ENCODE measurements at regions not wholly inside any gene's neighbourhood (a gene's known extent, or its start where the extent isn't known, plus 50 kb on each side); places are given as distances from the start of the nearest gene placed in this dataset.
A peak's percentile ranks its signal among the peaks of the same experiment; 100 is the strongest.
"Not testable (repeated sequence)": the region's sequence is repeated elsewhere in the genome, so short reads cannot be mapped to it uniquely, and the experiment has no call there.

DNA sequence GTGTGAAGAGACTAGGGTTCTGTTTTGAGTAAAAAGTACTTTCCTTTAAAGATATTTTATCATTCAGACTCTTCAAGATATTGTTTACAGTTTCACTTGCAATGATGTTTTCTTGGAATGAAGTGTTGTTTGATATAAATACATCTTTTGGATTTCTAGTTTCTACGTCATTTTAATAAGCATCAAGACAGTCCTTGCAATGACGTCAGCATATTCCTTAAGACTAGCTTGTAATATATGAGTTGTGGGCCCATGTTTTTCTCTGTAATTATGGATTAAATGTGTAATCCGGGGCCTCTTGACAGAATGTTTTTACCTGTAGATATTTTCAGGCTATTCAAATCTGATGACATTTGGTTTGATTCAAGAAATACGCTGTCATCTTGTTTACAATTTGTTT, 66.1 kb downstream of the RBMX2 start:
- DNase-seq: no peak

- no peak for DNase-seq
Observed at GRCh38 chrX:130468395-130468923, 66.7 kb downstream of the RBMX2 start.

DNA sequence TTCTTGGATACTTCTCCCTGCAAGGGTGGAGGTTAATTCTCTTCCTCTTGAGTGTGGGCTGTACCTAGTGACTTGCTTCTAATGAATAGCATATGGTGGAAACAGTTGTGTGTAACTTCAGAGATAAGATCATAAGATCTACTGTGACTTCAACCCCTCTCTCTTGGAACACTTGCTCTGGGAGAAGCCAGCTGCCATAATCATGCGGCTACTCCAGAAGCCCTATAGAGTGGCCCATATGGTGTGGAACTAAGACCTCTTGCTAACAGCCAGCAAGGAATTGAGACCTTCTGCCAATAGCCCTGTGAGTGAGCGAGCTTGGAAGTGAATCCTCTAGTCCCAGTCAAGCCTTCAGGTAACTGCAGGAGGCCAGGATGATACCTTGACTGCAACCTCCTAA, 81.1 kb downstream of the RBMX2 start:
- DNase-seq: no peak

DNA sequence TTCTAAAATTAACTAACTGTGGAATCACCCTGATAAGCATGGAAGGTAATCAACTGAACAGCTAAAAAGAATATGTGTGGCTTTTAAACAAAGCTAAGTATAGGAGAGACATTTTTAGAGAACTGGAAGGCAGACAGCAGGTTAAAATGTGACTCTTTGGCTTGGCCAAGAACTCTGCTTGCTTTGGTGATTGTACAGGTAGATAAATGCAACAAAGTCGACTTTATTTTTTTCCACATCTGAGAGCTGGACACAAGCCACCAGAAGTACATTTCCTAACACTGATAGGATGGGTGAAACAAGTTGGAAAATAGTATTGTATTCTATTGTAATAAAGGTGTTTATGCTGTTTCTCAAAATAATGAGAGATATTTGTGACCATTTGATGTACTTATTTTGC, 84.1 kb downstream of the RBMX2 start:
- DNase-seq: no peak

- not testable (repeated sequence) for DNase-seq
Observed at GRCh38 chrX:130495502-130495901, 93.7 kb downstream of the RBMX2 start.

GRCh38 chrX:130497531-130497930, 95.7 kb downstream of the RBMX2 start:
- no peak for DNase-seq

- no peak for DNase-seq
Observed at GRCh38 chrX:130498653-130499274, 97.0 kb downstream of the RBMX2 start.

- no peak for DNase-seq
Observed at GRCh38 chrX:130502016-130502570, 100.3 kb downstream of the RBMX2 start.

- DNase-seq: no peak
Observed at GRCh38 chrX:130504019-130504418, 102.2 kb downstream of the RBMX2 start.

DNA sequence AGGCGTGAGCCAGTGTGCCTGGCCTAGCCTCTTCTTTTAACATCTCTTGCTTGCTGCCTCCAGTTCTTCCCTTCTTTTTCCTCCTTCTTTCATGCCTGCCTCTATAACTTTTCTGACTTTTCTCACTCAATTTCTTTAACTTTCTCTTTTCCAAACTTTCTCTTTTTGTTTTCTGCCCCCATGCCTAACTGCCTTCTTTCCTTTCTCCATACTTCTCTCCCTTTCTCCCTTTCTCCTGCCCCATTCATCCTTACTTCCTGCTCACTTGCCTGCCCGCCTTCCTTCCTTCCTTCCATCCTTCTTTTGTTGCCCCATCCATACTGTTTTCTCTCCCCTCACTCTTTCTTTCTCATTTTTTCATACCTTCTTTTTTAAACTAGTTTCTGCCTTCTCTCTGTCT, 105.2 kb downstream of the RBMX2 start:
- no peak for DNase-seq

DNA sequence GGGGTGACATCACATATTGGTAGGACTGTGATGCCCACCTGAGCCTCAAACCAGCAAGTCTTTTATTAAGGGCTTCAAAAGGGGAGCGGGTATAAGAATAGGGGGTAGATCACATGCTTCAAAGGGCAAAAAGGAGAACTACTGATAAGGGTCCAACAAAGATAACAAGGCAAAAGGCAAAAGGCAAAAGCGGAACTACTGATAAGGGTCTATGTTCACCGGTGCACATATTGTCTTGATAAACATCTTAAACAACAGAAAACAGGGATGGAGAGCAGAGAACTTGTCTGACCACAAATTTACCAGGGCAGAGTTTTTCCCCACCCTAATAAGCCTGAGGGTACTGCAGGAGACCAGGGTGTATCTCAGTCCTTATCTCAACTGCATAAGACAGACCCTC, 110.7 kb downstream of the RBMX2 start:
- DNase-seq: not testable (repeated sequence)

DNA sequence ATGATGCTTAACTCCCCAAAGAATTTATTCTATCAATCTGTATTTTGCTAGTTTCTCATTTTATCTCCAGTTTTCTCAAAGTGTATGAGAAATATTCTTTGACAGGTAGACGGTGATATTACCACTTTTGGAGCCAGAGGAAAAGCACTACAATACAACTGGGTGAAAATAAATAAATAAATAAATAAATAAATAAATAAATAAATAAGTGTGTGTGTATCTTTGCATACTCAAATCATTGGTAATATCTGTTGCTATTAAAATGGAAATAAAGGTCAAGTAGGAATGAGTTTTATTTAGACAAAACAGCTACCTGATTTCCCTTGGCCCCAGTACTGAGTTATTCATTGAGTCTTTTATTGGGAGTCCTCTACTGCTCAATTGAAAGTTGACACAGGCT, 114.3 kb downstream of the RBMX2 start:
- no peak for DNase-seq

GRCh38 chrX:130523460-130524394, 121.9 kb downstream of the RBMX2 start:
- peak; percentile 5 for DNase-seq

DNA sequence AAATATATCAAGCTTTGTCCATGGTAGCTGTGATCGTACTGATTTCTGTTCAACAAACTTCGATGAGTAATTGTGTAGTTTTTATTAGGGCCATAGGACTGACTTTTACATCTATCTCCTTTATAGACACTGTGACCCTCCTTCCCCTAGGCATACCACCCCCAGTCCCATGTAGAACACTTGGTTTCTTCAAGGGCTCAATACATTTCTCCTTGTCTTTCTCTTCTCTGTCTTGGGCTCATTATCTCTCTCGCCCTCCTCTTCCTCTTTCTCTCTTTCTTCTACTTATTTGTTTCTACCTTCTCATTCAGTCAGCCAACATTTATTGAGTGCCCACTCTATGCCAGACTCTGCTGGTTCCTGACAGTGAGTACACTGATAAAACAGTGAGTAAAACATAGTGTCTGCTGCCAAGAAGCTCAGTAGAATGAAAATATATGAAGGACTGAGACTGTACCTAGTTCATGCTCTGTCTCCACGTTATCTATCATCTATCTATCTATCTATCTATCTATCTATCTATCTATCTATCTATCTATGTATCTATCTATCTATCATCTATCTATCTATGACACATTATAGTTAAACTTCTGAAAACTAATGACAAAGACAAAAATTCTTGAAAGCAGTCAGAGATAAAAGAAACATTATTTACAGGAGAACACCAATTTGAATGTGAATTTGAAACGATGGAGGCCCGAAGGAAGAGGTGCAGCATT, 122.8 kb downstream of the RBMX2 start:
- no peak for DNase-seq

DNA sequence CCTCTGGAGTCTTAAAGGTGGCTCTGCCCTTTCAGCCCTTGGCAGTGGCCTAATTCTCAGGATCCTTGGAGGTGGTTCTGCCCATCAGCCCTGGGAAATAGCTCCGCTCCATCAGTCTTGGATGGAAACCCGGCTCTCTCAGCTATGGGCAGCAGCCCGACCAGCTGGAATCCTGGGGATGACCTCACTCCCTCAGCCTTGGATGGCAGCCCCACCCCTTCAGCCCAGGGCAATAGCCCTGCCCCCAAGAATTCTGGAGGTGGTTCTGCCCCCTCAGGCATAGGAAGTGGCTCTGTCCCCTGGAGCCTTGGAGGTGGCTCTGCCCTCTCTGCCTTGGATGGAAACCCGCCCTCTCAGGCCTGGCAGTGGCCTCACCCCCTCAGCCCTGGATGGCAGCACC, 127.7 kb downstream of the RBMX2 start:
- no peak for DNase-seq

- no peak for DNase-seq
Observed at GRCh38 chrX:130531066-130531465, 129.3 kb downstream of the RBMX2 start.

DNA sequence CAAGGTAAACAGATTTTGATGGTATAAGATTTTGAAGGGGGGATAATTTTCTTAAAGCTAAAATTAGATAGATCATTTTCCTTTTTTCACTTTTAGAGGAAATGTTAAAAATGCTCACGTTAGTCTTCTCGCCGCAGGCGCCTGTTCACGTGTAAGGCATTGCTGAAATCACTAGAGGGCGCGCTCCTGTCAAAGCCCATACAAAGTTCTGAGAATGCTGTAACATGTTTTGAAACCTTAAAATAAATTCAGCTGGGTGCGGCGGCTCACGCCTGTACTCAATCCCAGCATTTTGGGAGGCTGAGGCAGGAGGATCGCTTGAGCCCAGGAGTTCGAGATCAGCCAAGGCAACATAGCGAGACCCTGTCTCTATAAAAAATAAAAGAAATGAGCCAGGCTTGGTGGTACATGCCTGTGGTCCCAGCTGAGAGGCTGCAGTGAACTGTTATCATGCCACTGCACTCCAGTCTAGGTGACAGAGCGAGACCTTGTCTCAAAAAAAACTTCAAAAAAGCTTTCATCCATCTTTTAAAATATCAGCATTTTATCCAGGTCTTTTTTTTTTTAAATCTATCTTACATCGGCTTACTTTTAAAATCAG, 138.0 kb downstream of the RBMX2 start:
- DNase-seq: peak; percentile 47

GRCh38 chrX:130543603-130544325, 142.0 kb downstream of the RBMX2 start:
- no peak for DNase-seq

DNA sequence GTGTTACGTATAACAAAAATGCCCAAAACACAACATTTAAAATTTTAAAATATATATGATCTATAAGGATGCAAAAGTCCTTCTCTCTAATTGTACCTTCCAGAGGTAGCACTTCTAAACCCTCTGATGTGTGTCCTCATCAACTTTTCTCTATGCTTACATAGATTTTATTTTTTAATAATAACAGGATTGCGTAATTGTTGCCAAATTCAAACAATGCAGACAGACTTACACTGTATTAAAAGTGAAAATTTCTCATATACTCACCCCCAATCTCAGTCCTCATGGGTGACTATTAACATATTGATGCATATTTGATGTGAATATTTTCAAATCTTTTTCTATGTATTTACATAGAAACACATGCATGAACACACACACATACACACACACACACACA, 144.0 kb downstream of the RBMX2 start:
- DNase-seq: no peak

DNA sequence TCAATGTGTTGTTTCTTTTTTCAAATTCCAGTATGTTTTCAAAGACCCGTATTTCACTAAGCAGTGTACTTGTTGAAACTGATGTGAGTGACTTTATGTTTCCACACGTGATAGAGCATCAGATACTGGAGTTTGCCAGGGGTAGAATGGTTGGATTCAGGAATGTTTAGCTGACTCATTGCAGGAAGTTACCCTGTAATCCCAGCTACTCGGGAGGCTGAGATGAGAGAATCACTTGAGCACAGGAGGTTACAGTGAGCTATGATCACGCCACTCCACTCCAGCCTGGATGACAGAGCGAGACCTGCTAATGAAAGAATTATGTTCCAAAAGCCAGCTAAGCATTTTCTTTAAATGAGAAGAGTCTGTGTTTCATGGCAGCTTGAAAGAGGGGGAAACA, 147.6 kb downstream of the RBMX2 start:
- DNase-seq: not testable (repeated sequence)

- DNase-seq: no peak
Observed at GRCh38 chrX:130550351-130550750, 148.6 kb downstream of the RBMX2 start.
